HepG2 (cell line): ENCODE measurements at regions not wholly inside any gene's neighbourhood (a gene's known extent, or its start where the extent isn't known, plus 50 kb on each side); places are given as distances from the start of the nearest gene placed in this dataset.
A peak's percentile ranks its signal among the peaks of the same experiment; 100 is the strongest.

Experiments used
- ATAC-seq: fragments of 200-7000 bp; cut with Tn5 transposase; 3 replicates; pipeline ENCODE4 v1.9.1; 2020; ENCODE audit warnings: mild to moderate bottlenecking, moderate library complexity
- BruUV-seq: library from RNA; stranded (reverse); fragments of 400-500 nt; replicated peaks from 2 replicates; lab custom pipeline; 2021; lab: Mats Ljungman, UMichigan
- CTCF ChIA-PET: fragments of 300-600 bp; formaldehyde crosslinking; extraction: SDS; loops from one replicate; lab custom pipeline; 2021; ENCODE audit warnings: low total read pairs, inconsistent platforms, low intra/inter-chr PET ratio; lab: Yijun Ruan, JAX
- POLR2A ChIA-PET: fragments of 350-600 bp; sonication (Branson Sonifier 250); formaldehyde crosslinking; loops from one replicate; lab custom pipeline; 2020; ENCODE audit warnings: antibody characterized with exemption, inconsistent platforms; lab: Yijun Ruan, JAX
- DNase-seq: peaks from one replicate; pipeline ENCODE4 v3.0.0-alpha.2; 2015; ENCODE audit warnings: low spot score
- FAIRE-seq: peaks from 3 replicates; lab custom pipeline; 2011; peaks lifted over from hg19 to GRCh38; lab: Jason Lieb, UNC
- H2AFZ ChIP-seq: one replicate; pipeline ENCODE4 v1.6.1; 2011; ENCODE audit warnings: low read length, inconsistent platforms
- H3K27ac ChIP-seq: fragments of 300-600 bp; 3 replicates; pipeline ENCODE4 v1.8.0; 2011; ENCODE audit warnings: mixed run types, mild to moderate bottlenecking, mixed read lengths, low read length, inconsistent platforms; ENCODE audit not compliant: insufficient read depth; ENCODE audit errors: extremely low read length
- H3K27me3 ChIP-seq, 2 experiments: fragments of 200-600 bp in 1 of 2; 2 replicates in 1 of 2; 3 replicates in 1 of 2; pipeline versions ENCODE4 v1.6.0 to v1.8.0; 2011; ENCODE audit warnings: low read length in 2 of 2, mild to moderate bottlenecking in 2 of 2, moderate library complexity in 2 of 2, inconsistent platforms in 1 of 2; ENCODE audit not compliant: insufficient read depth in 2 of 2, control insufficient read depth in 1 of 2
- H3K36me3 ChIP-seq, 2 experiments: fragments of 200-600 bp in 1 of 2; replicated peaks in 1 of 2; 2 replicates in 1 of 2; 3 replicates in 1 of 2; pipeline versions ENCODE4 v1.5.1 to v1.8.0; 2011; ENCODE audit warnings: low read length in 2 of 2, inconsistent platforms in 1 of 2; ENCODE audit not compliant: insufficient read depth in 2 of 2, control insufficient read depth in 1 of 2
- H3K4me1 ChIP-seq: 2 replicates; pipeline ENCODE4 v1.5.1; 2012; ENCODE audit warnings: low read length, inconsistent platforms; ENCODE audit not compliant: insufficient read depth
- H3K4me2 ChIP-seq: 2 replicates; pipeline ENCODE4 v1.6.0; 2011; ENCODE audit warnings: low read depth, low read length, inconsistent platforms
- H3K4me3 ChIP-seq, 3 experiments: fragments of 200-600 bp in 1 of 3; sonication (generic), shearing (Covaris generic) in 1 of 3; replicated peaks in 1 of 3; 2 replicates each; pipeline ENCODE4 v1.5.1; 2011 to 2016; ENCODE audit warnings: low read length in 3 of 3, inconsistent platforms in 2 of 3, low read depth in 2 of 3, mild to moderate bottlenecking in 2 of 3, control low read depth in 1 of 3, mixed read lengths in 1 of 3; ENCODE audit not compliant: insufficient read depth in 1 of 3
- H3K79me2 ChIP-seq: one replicate; pipeline ENCODE4 v1.6.1; 2011; ENCODE audit warnings: low read length, inconsistent platforms; ENCODE audit not compliant: insufficient read depth
- H3K9ac ChIP-seq: 2 replicates; pipeline ENCODE4 v1.6.0; 2011; ENCODE audit warnings: mild to moderate bottlenecking, low read depth, low read length, inconsistent platforms; ENCODE audit not compliant: insufficient read depth
- H3K9me3 ChIP-seq: 2 replicates; pipeline ENCODE4 v1.5.1; 2012; ENCODE audit warnings: mild to moderate bottlenecking, low read length
- H4K20me1 ChIP-seq: 2 replicates; pipeline ENCODE4 v1.6.0; 2011; ENCODE audit warnings: inconsistent platforms, mild to moderate bottlenecking, low read length, moderate library complexity; ENCODE audit not compliant: insufficient read depth
- ATF7-NPFF ChIP-seq: sonication (generic); formaldehyde crosslinking; IDR thresholded peaks from 2 replicates; pipeline ENCODE4 v1.8.1; 2023; ENCODE audit warnings: mild to moderate bottlenecking, low read depth, missing genetic modification reagents, moderate library complexity
- CEBPB ChIP-seq: IDR thresholded peaks from 2 replicates; pipeline ENCODE4 v1.6.1; 2011; ENCODE audit warnings: low read depth, low read length, improper control_type of control experiment, borderline replicate concordance
- CEBPG ChIP-seq: IDR thresholded peaks from 2 replicates; pipeline ENCODE4 v1.6.1; 2016
- CTCF ChIP-seq: sonication (generic); formaldehyde crosslinking; IDR thresholded peaks from 2 replicates; pipeline ENCODE4 v1.5.0; 2020; ENCODE audit warnings: mild to moderate bottlenecking, missing genetic modification reagents, moderate library complexity
- ESRRA ChIP-seq: sonication (generic); formaldehyde crosslinking; IDR thresholded peaks from 2 replicates; pipeline ENCODE4 v1.5.1; 2020; ENCODE audit warnings: mild to moderate bottlenecking, low read depth, missing genetic modification reagents
- HNRNPLL ChIP-seq: fragments of 200-400 bp; formaldehyde crosslinking; IDR thresholded peaks from 2 replicates; pipeline ENCODE4 v1.6.1; 2017; ENCODE audit warnings: mild to moderate bottlenecking, low read depth, low read length; ENCODE audit not compliant: poor library complexity, severe bottlenecking
- PHB2 ChIP-seq: fragments of 450-650 bp; IDR thresholded peaks from 2 replicates; pipeline ENCODE4 v1.6.1; 2018; ENCODE audit not compliant: partially characterized antibody
- PHF8 ChIP-seq: sonication (generic); formaldehyde crosslinking; IDR thresholded peaks from 2 replicates; pipeline ENCODE4 v1.5.0; 2020; ENCODE audit warnings: missing genetic modification reagents
- RBFOX2 ChIP-seq: fragments of 200-400 bp; formaldehyde crosslinking; IDR thresholded peaks from 2 replicates; pipeline ENCODE4 v1.6.1; 2017; ENCODE audit warnings: low read depth, mild to moderate bottlenecking, low read length
- RFX1 ChIP-seq: fragments of 450-650 bp; IDR thresholded peaks from 2 replicates; pipeline ENCODE4 v1.6.1; 2017
- TCF7 ChIP-seq: sonication (generic); IDR thresholded peaks from 2 replicates; pipeline ENCODE4 v1.6.1; 2016; ENCODE audit warnings: antibody characterized with exemption, low read depth
- ZC3H4 ChIP-seq: sonication (generic); formaldehyde crosslinking; IDR thresholded peaks from 2 replicates; pipeline ENCODE4 v1.4.0; 2020; ENCODE audit warnings: missing genetic modification reagents, borderline replicate concordance
- ZNF766 ChIP-seq: sonication (generic); formaldehyde crosslinking; IDR thresholded peaks from 2 replicates; pipeline ENCODE4 v1.5.0; 2020; ENCODE audit warnings: missing genetic modification reagents, borderline replicate concordance
- ZNF782 ChIP-seq: sonication (generic); formaldehyde crosslinking; IDR thresholded peaks from 2 replicates; pipeline ENCODE4 v1.4.0; 2020; ENCODE audit warnings: missing genetic modification reagents, mild to moderate bottlenecking, borderline replicate concordance
- WGBS: methylation state at CpG from one replicate; pipeline ENCODE4 v1.1.6; 2017; ENCODE audit warnings: low lambda C conversion rate; 5-methylcytosine and 5-hydroxymethylcytosine counted together
- in situ Hi-C: cut with HindIII; loops from 2 replicates; pipeline ENCODE4 v1.10.0; 2017; ENCODE audit warnings: low pct_unique_long_range_greater_than_20kb; ENCODE audit not compliant: extremely low pct_ligation_motif_present
- intact Hi-C: fragments of 100-400 bp; cut with micrococcal nuclease; formaldehyde crosslinking; loops from one replicate; pipeline ENCODE4 v1.10.0; 2022; ENCODE audit not compliant: unreplicated experiment

GRCh38 chr5:74360535-74361210 is 279.9 kb downstream of the ENC1 start:
- Histone ChIP-seq H3K9me3 (no peaks in the 10 kb centered on the region), H3K4me3 (no peak overlapping the region), H2AFZ (no peak overlapping the region), H3K4me2 (no peak overlapping the region), H3K79me2 (no peaks in the 10 kb centered on the region), H3K27me3 (0 out of 5 replicates have a peak, but pooled peaks cover 0 to 2% of the 10 kb centered on the region in 2 experiments), H4K20me1 (no peaks in the 10 kb centered on the region), H3K9ac (no peak overlapping the region), H3K4me1 (peaks cover 31% of the 10 kb centered on the region), H3K36me3 (no peaks in the 10 kb centered on the region), H3K27ac (no peak overlapping the region)
- FAIRE-seq: no peak
- in situ Hi-C loops (no loop called here), intact Hi-C loops (loop anchor here (1.0 kb wide), 1 partner anchor 20 kb away; no protein-coding TSS in a partner anchor)
- BruUV-seq: no TSS peak
- WGBS: 55% methylated on average over 7 of the region's 7 CpGs
- no peak for ATAC-seq
- no peak for DNase-seq
- ChIA-PET POLR2A (interaction anchor here (1.3 kb wide), 1 partner anchor 280 kb away, joined by 4 read pairs; the partner anchor contains the start of gene ENC1), CTCF (no interaction called here)
- TF ChIP-seq ATF7-NPFF (no peak), CEBPB (peak; percentile 55; the same call in 1 of the 2 replicates)
- TF ChIP-seq, all 625 proteins: peak for 1

- 29% methylated on average over 5 of the region's 5 CpGs for WGBS
- intact Hi-C loops (no loop called here), in situ Hi-C loops (no loop called here)
- Histone ChIP-seq H3K36me3 (no peaks in the 10 kb centered on the region), H3K4me2 (no peak overlapping the region), H3K79me2 (no peaks in the 10 kb centered on the region), H2AFZ (no peak overlapping the region), H3K9me3 (no peaks in the 10 kb centered on the region), H3K27me3 (0 out of 5 replicates have a peak, but pooled peaks cover 2 to 4% of the 10 kb centered on the region in 2 experiments), H4K20me1 (no peaks in the 10 kb centered on the region), H3K4me1 (peaks cover 28% of the 10 kb centered on the region), H3K9ac (no peak overlapping the region), H3K27ac (no peak overlapping the region), H3K4me3 (no peak overlapping the region)
- no peak for FAIRE-seq
- ChIA-PET CTCF (no interaction called here), POLR2A (no interaction called here)
- ATAC-seq: no peak
- BruUV-seq: no TSS peak
- no peak for DNase-seq
- TF ChIP-seq CTCF (CRISPR knock-in tag) (no peak), ZNF766 (CRISPR knock-in tag) (no peak), PHF8 (CRISPR knock-in tag) (no peak), ZNF782 (CRISPR knock-in tag) (no peak), TCF7 (no peak), RBFOX2 (no peak), PHB2 (no peak), CEBPG (CRISPR knock-in tag) (no peak), ZC3H4 (CRISPR knock-in tag) (no peak), ESRRA (CRISPR knock-in tag) (no peak), HNRNPLL (no peak), RFX1 (no peak)
These were observed 282.7 kb downstream of the ENC1 start for GRCh38 chr5:74357827-74358226.
